ENCODE measurements at regions not wholly inside any gene's neighbourhood (a gene's known extent, or its start where the extent isn't known, plus 50 kb on each side); places are given as distances from the start of the nearest gene placed in this dataset.

GRCh38 chr3:147773116-147773630 lies 364.0 kb downstream of the ZIC1 start:
- no peak for DNase-seq

GRCh38 chr3:147775411-147775810 lies 366.2 kb downstream of the ZIC1 start:
- DNase-seq = no peak

- peak; percentile 9 for DNase-seq
Observed at GRCh38 chr3:147775816-147776530, 366.8 kb downstream of the ZIC1 start.

GRCh38 chr3:147793841-147794240 lies 384.7 kb downstream of the ZIC1 start:
- DNase-seq = no peak

- no peak for DNase-seq
Observed at GRCh38 chr3:147794596-147794995, 385.4 kb downstream of the ZIC1 start.

GRCh38 chr3:147795418-147795817 lies 386.3 kb downstream of the ZIC1 start:
- DNase-seq = no peak

- no peak for DNase-seq
Observed at GRCh38 chr3:147797095-147797494, 387.9 kb downstream of the ZIC1 start.

GRCh38 chr3:147799601-147800000 lies 390.4 kb downstream of the ZIC1 start:
- DNase-seq = no peak

GRCh38 chr3:147807776-147808175 lies 398.6 kb downstream of the ZIC1 start:
- no peak for DNase-seq

GRCh38 chr3:147809206-147809605 lies 400.0 kb downstream of the ZIC1 start:
- DNase-seq = no peak

GRCh38 chr3:147812186-147812911 lies 403.2 kb downstream of the ZIC1 start:
- DNase-seq = no peak

GRCh38 chr3:147813256-147813655 lies 404.1 kb downstream of the ZIC1 start:
- DNase-seq = no peak

GRCh38 chr3:147816752-147817151 lies 407.6 kb downstream of the ZIC1 start:
- no peak for DNase-seq

GRCh38 chr3:147832611-147833010 lies 423.4 kb downstream of the ZIC1 start:
- DNase-seq = no peak

- no peak for DNase-seq
Observed at GRCh38 chr3:147836330-147836729, 427.2 kb downstream of the ZIC1 start.

GRCh38 chr3:147838652-147839051 lies 429.5 kb downstream of the ZIC1 start:
- DNase-seq = no peak

- no peak for DNase-seq
Observed at GRCh38 chr3:147843331-147843730, 434.2 kb downstream of the ZIC1 start.

- no peak for DNase-seq
Observed at GRCh38 chr3:147846293-147846692, 437.1 kb downstream of the ZIC1 start.

- no peak for DNase-seq
Observed at GRCh38 chr3:147846854-147847478, 437.8 kb downstream of the ZIC1 start.

- no peak for DNase-seq
Observed at GRCh38 chr3:147851062-147851461, 441.9 kb downstream of the ZIC1 start.

- no peak for DNase-seq
Observed at GRCh38 chr3:147854542-147854941, 445.4 kb downstream of the ZIC1 start.

GRCh38 chr3:147864754-147865354 lies 455.7 kb downstream of the ZIC1 start:
- DNase-seq = peak; percentile 6

GRCh38 chr3:147866561-147866960 lies 457.4 kb downstream of the ZIC1 start:
- DNase-seq = no peak
